Bronchial epithelial cell (primary cell): ENCODE measurements at regions not wholly inside any gene's neighbourhood (a gene's known extent, or its start where the extent isn't known, plus 50 kb on each side); places are given as distances from the start of the nearest gene placed in this dataset.

Source experiments
- DNase-seq: peaks from one replicate; pipeline ENCODE4 v3.0.0-alpha.2; 2010; ENCODE audit warnings: low read depth
- FAIRE-seq: peaks from 2 replicates; lab custom pipeline; 2011; peaks lifted over from hg19 to GRCh38; lab: Jason Lieb, UNC
- H3K27me3 ChIP-seq: 2 replicates; pipeline ENCODE4 v1.5.1; 2011; ENCODE audit warnings: low read length; ENCODE audit not compliant: control insufficient read depth, insufficient read depth
- H3K36me3 ChIP-seq: 2 replicates; pipeline ENCODE4 v1.5.1; 2011; ENCODE audit warnings: low read length; ENCODE audit not compliant: control insufficient read depth, insufficient read depth
- H3K4me3 ChIP-seq: 2 replicates; pipeline ENCODE4 v1.5.1; 2011; ENCODE audit warnings: mild to moderate bottlenecking, low read depth, low read length, control low read depth
- TF ChIP-seq, protein P1 (sequence below): IDR thresholded peaks from 2 replicates; pipeline ENCODE4 v1.5.1; 2011; ENCODE audit warnings: mild to moderate bottlenecking, moderate library complexity, low read length, control low read depth, inconsistent platforms; ENCODE audit not compliant: insufficient read depth, severe bottlenecking

DNA sequence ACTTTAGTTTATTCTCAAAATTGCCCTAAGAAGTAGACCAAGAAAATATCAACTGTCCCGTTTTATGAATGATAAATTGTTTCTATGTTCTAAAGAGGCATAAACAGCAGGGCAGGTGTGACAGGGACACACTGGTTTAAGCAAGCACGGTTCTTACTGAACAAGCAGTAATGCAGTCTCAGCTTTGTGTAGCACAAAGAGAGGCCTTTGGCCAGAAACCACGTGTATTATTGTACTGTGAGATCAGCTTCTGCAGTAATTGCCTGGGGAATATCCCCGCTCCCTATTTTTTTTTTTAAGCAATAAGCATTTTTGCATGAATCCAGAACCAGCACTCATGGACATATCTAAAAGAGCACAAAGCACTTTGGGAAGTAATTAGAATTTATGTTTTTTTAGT, 255.4 kb downstream of the WDR11 start:
- FAIRE-seq (no peak), DNase-seq (no peak)
- Histone ChIP-seq H3K27me3 (no peaks in the 10 kb centered on the region), H3K4me3 (no peak overlapping the region), H3K36me3 (no peaks in the 10 kb centered on the region)
- TF ChIP-seq, protein P1, sequence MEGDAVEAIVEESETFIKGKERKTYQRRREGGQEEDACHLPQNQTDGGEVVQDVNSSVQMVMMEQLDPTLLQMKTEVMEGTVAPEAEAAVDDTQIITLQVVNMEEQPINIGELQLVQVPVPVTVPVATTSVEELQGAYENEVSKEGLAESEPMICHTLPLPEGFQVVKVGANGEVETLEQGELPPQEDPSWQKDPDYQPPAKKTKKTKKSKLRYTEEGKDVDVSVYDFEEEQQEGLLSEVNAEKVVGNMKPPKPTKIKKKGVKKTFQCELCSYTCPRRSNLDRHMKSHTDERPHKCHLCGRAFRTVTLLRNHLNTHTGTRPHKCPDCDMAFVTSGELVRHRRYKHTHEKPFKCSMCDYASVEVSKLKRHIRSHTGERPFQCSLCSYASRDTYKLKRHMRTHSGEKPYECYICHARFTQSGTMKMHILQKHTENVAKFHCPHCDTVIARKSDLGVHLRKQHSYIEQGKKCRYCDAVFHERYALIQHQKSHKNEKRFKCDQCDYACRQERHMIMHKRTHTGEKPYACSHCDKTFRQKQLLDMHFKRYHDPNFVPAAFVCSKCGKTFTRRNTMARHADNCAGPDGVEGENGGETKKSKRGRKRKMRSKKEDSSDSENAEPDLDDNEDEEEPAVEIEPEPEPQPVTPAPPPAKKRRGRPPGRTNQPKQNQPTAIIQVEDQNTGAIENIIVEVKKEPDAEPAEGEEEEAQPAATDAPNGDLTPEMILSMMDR = no peak

DNA sequence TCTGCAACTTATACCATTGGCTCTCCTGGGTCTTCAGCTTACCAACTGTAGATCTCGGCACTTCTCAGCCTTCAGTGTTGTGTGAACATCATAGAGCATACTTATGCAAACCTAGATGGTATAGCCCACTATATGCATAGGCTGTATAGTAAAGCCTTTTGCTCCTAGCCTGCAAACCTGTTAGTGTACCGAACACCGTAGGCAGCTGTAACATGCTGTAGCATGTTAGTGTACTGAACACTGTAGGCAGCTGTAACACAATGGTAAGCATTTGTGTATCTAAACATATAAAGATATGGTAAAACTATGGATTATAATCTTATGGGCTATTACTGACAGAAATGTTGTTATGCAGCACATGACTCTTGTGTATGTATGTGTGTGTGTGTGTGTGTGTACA, 256.9 kb downstream of the WDR11 start:
- Histone ChIP-seq H3K36me3 (no peaks in the 10 kb centered on the region), H3K4me3 (no peak overlapping the region), H3K27me3 (no peaks in the 10 kb centered on the region)
- FAIRE-seq (no peak), DNase-seq (peak; percentile 72)
- TF ChIP-seq, protein P1 = no peak

DNA sequence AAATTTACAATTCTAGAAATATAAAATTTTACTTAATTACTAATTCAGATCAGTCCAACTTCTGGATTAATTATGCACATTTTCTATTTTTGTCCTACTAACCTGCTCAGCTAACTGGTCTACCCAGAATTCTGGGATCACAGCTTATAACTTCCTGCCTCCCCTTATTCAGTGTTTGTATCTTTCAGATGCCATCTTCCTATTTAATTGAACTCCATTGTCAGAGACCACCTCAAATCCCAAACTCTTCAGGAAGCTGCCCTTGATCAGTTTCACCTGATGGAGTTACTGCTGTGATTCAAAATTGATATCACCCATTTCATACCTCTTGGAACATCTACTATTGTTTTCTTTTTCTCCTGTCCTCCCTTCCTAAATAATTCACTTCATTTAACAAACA, 259.2 kb downstream of the WDR11 start:
- Histone ChIP-seq H3K36me3 (no peaks in the 10 kb centered on the region), H3K27me3 (no peaks in the 10 kb centered on the region), H3K4me3 (no peak overlapping the region)
- DNase-seq (no peak), FAIRE-seq (no peak)
- TF ChIP-seq, protein P1 = no peak

DNA sequence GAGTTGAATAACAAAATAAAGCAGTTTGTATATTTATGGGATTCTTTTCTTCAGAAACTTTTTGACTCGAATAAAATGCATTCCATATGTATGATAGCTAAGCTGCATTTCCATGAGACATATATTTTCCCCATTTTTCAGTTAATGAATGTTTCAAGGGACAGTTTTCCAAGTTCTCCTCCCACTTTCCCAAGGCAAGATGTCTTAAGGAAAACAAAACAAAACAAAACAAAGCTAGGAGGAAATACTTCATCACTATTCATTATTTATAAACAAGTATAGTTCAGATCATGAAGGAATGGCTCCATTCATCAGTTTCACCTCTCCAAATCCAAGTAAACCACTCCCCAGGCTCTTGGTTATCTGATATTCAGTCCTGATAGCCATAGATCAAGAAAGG, 261.0 kb downstream of the WDR11 start:
- TF ChIP-seq, protein P1 = no peak
- no peak for FAIRE-seq
- no peaks in the 10 kb centered on the region for H3K36me3 ChIP-seq

DNA sequence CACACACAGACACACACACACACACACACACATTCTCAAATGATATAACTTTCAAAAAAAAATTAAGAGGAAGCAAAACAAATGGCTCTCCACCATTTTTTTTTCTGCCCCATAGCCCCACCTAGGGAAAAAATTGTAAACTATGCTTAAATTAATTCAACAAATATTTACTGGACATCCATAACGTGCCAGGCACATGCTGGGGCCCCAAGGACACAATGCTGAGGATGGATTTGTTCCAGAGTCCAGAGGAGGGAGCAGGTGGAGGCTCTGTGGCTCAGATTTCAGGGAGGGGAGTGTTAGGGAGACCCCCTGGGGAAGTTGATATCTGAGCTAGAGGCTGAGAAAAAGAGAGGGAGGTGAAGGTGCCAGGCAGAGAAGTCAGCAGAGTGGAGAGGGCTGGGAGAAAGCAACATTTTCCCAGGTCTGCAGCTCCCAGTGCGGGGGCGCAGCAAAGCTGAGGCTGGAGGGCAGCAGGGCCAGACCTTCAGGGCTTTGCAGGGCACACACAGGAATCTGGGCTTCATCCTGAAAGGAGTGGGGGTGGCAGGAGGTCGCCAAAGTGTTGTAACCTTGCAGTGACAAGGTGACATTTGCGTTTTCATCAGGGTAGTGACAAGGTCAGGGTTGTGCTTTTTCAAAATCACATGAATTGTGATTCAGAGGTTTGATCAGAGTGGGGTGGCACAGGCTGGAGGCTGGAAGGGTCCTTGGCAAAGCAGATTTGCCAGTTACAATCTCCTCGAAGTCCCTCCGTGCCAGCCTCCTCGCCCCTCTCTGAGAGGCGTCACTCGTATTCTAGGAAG, 261.6 kb downstream of the WDR11 start:
- FAIRE-seq (no peak), DNase-seq (no peak)
- Histone ChIP-seq H3K36me3 (no peaks in the 10 kb centered on the region), H3K27me3 (no peaks in the 10 kb centered on the region), H3K4me3 (no peak overlapping the region)
- TF ChIP-seq, protein P1 = no peak

More for the DNA sequence above, 261.0 kb downstream of the WDR11 start:
- no peak overlapping the region for H3K4me3 ChIP-seq
- DNase-seq = no peak
- H3K27me3 ChIP-seq = no peaks in the 10 kb centered on the region

DNA sequence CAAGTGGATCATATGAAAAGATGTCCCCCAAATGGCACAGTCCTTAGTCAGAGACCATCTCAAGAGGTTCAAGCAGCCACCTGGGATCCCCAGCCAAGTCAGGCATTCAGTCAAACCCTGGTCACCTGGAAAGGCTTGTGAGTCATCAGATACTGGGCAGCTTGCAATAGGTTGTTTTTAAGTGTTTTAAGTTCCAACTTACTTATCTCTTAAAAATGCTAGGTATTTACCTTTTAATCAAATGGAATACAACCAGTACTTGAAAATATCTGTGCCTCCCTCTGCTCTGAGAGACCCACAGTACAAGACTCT, 262.2 kb downstream of the WDR11 start:
- Histone ChIP-seq H3K4me3 (no peak overlapping the region), H3K36me3 (no peaks in the 10 kb centered on the region), H3K27me3 (no peaks in the 10 kb centered on the region)
- DNase-seq = peak; percentile 83
- TF ChIP-seq, protein P1 = no peak
- no peak for FAIRE-seq
